ENCODE measurements at regions not wholly inside any gene's neighbourhood (a gene's known extent, or its start where the extent isn't known, plus 50 kb on each side); places are given as distances from the start of the nearest gene placed in this dataset.
"Not testable (repeated sequence)": the region's sequence is repeated elsewhere in the genome, so short reads cannot be mapped to it uniquely, and the experiment has no call there.

GRCh38 chr1:143653429-143653802 lies 318.4 kb downstream of the FAM72C start:
- H3K27ac Mint-ChIP-seq: no peak overlapping the region
- peaks cover 50% of the 10 kb centered on the region for H3K27me3 Mint-ChIP-seq (ENCODE audit: insufficient read depth)
- no peak overlapping the region for H3K4me3 Mint-ChIP-seq
- no peak for TF ChIP-seq CTCF (IDR thresholded peaks at IDR 0.05)
- no peaks in the 10 kb centered on the region; the same call in 1 of the 2 replicates for H3K9me3 Mint-ChIP-seq
- no peaks in the 10 kb centered on the region for H3K36me3 Mint-ChIP-seq (ENCODE audit: low read depth)
- DNase-seq: no peak
- H3K4me1 Mint-ChIP-seq (ENCODE audit: low read depth): no peaks in the 10 kb centered on the region

DNA sequence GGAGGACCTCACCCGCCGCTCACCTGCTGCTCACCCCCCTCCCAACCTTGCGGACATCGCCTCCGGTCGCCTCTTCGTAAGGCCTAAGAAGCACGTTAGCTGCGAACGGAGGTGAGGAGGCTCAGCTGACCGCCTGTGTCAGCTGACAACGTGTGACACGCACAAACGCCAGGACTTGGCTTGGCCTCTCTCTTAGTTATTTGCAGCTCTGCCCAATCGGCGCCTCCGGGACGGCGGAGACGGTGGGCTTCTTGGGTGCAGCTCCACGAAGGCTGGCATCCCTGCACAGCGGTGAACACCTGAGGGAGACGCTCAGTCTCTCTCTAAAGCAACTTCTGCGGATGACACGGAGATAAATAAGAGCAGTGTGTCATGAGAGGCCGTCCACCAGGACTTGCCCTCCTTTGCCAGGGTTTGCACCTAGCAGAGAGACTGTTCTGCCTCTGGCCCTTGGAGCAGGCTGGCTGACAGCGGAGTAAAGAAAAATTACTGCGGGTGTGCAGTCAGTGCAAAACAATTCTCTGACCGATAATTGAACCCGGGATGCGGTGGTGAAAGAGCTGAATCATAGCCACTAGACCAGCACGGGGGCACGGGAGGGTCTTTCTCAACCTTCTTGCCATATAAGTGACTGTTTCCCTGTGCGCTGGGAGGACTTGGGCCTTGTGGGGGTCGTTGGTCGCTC lies 318.9 kb downstream of the FAM72C start:
- Mint-ChIP-seq H3K27ac (no peak overlapping the region), H3K9me3 (no peaks in the 10 kb centered on the region; the same call in 1 of the 2 replicates), H3K4me1 (ENCODE audit: low read depth) (no peaks in the 10 kb centered on the region), H3K27me3 (ENCODE audit: insufficient read depth) (peaks cover 50% of the 10 kb centered on the region), H3K36me3 (ENCODE audit: low read depth) (no peaks in the 10 kb centered on the region), H3K4me3 (no peak overlapping the region)
- DNase-seq: no peak
- TF ChIP-seq CTCF (IDR thresholded peaks at IDR 0.05): no peak

- no peak for TF ChIP-seq CTCF (IDR thresholded peaks at IDR 0.05)
- Mint-ChIP-seq H3K36me3 (ENCODE audit: low read depth) (no peaks in the 10 kb centered on the region), H3K4me1 (ENCODE audit: low read depth) (no peaks in the 10 kb centered on the region), H3K9me3 (no peaks in the 10 kb centered on the region; the same call in 1 of the 2 replicates), H3K27ac (no peak overlapping the region), H3K4me3 (no peak overlapping the region), H3K27me3 (ENCODE audit: insufficient read depth) (peaks cover 51% of the 10 kb centered on the region)
- DNase-seq: no peak
Observed at GRCh38 chr1:143652187-143652586, 319.6 kb downstream of the FAM72C start.

- Mint-ChIP-seq H3K4me3 (no peak overlapping the region), H3K36me3 (ENCODE audit: low read depth) (no peaks in the 10 kb centered on the region), H3K27ac (no peak overlapping the region), H3K4me1 (ENCODE audit: low read depth) (no peaks in the 10 kb centered on the region), H3K27me3 (ENCODE audit: insufficient read depth) (peaks cover 53% of the 10 kb centered on the region), H3K9me3 (no peaks in the 10 kb centered on the region; the same call in 1 of the 2 replicates)
- no peak for DNase-seq
- TF ChIP-seq CTCF (IDR thresholded peaks at IDR 0.05): no peak
Observed at GRCh38 chr1:143651350-143651992, 320.3 kb downstream of the FAM72C start.

DNA sequence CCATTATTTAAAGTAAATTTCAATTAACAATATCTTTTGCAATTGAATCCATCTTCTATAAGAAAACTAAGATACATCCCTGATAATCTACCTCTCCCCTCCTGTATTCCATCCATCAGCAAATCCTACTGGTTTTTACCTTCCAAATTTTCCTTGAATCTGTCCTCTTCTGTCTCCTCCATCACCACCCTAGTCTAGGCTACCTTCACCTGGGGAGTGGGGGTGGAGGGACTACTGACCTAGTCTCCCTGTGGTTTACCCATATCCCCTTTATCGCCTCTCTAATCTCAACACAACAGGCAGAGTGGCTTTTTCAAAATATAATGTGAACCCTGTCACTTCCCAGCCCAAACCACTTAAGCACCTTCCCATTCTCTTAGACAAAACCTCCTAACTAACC lies 327.8 kb downstream of the FAM72C start:
- not testable (repeated sequence) for H3K36me3 Mint-ChIP-seq (ENCODE audit: low read depth); H3K4me3 Mint-ChIP-seq; H3K9me3 Mint-ChIP-seq; H3K4me1 Mint-ChIP-seq (ENCODE audit: low read depth); DNase-seq; H3K27ac Mint-ChIP-seq
- peaks cover 15% of the 10 kb centered on the region for H3K27me3 Mint-ChIP-seq (ENCODE audit: insufficient read depth)

DNA sequence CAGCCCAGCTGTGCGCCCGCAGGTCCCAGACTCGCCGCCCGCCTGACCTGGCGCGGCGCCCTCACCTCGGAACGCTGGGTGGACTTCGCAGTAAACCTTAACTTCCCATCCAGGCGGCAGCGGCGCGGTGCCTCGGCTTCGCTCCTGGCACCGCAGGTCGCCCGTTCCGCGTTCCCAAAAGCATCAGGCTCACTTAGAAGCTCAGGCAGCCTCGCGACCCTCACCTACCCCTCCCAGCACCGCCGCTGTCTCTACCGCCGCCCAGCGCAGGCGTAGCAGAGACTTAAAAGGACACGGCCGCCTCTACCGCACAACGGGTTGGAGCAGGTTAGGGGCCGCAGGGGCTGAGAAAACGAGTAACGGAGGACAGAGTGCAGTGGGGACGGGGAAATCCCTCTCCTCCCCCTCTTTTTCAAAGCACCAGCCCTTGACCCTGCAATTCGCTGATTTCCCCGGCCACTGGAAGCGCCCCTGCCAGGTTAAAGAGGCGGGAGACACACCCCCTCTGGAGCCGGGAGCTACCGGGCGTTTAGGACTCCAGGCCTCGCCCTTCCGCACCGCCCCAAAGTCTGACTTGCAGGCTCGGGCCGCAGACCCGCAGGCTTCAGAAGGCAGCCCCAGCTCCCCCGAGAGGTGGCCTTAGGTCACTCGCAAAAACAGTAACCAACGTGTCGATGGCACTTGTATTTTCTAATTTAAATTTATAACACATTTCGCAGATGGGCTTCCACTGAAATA lies 328.5 kb downstream of the FAM72C start:
- TF ChIP-seq CTCF (IDR thresholded peaks at IDR 0.05): no peak
- Mint-ChIP-seq H3K9me3 (no peaks in the 10 kb centered on the region), H3K4me1 (ENCODE audit: low read depth) (no peaks in the 10 kb centered on the region), H3K36me3 (ENCODE audit: low read depth) (no peaks in the 10 kb centered on the region), H3K27ac (no peak overlapping the region), H3K4me3 (no peak overlapping the region), H3K27me3 (ENCODE audit: insufficient read depth) (peaks cover 11% of the 10 kb centered on the region)
- DNase-seq: no peak

Data from HFFc6 (cell line).